Stomach (tissue), 4 donors: ENCODE measurements at regions not wholly inside any gene's neighbourhood (a gene's known extent, or its start where the extent isn't known, plus 50 kb on each side); places are given as distances from the start of the nearest gene placed in this dataset.

ENCODE experiments used
- POLR2A ChIP-seq, 4 donors: fragments of 450-650 bp; IDR thresholded peaks; one replicate each; pipeline ENCODE4 v1.6.1; 2016; ENCODE audit warnings: antibody characterized with exemption in 4 of 4, control low read depth in 2 of 4, mild to moderate bottlenecking in 1 of 4, moderate library complexity in 1 of 4
- POLR2AphosphoS5 ChIP-seq, 3 donors: sonication (generic); formaldehyde crosslinking; IDR thresholded peaks; one replicate each; pipeline ENCODE4 v1.6.1; 2016; ENCODE audit warnings: antibody characterized with exemption in 3 of 3
- TF ChIP-seq, protein P1 (sequence below), 7 experiments: fragments of 450-650 bp in 4 of 7; fragments of 200-600 bp in 3 of 7; sonication (generic) in 3 of 7; IDR thresholded peaks; one replicate each; pipeline ENCODE4 v1.5.1; 2016 to 2019; ENCODE audit warnings: antibody characterized with exemption in 7 of 7, control low read depth in 2 of 7, mild to moderate bottlenecking in 1 of 7

DNA sequence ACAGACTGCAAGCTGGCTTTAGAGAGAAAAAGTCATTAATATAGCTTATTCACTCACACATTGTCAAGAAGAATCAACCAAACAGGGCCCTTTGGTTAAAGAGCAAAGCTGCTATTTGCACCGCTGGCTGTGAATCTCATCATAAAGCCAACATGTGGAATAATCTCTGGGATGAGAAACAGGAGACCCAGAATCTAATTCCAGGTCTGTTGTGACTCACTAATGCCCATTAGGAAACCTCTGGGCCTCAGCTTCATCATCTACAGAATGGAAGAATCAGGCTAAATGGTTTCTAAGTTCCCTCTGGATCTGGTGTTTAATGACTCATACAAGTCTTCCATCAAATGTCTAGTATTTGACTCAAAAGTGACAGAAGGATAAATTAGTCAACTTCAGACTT is 591.7 kb upstream of the DDX18 start:
- TF ChIP-seq POLR2A (IDR thresholded peaks at IDR 0.05), result no peak
- TF ChIP-seq, protein P1, sequence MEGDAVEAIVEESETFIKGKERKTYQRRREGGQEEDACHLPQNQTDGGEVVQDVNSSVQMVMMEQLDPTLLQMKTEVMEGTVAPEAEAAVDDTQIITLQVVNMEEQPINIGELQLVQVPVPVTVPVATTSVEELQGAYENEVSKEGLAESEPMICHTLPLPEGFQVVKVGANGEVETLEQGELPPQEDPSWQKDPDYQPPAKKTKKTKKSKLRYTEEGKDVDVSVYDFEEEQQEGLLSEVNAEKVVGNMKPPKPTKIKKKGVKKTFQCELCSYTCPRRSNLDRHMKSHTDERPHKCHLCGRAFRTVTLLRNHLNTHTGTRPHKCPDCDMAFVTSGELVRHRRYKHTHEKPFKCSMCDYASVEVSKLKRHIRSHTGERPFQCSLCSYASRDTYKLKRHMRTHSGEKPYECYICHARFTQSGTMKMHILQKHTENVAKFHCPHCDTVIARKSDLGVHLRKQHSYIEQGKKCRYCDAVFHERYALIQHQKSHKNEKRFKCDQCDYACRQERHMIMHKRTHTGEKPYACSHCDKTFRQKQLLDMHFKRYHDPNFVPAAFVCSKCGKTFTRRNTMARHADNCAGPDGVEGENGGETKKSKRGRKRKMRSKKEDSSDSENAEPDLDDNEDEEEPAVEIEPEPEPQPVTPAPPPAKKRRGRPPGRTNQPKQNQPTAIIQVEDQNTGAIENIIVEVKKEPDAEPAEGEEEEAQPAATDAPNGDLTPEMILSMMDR (IDR thresholded peaks at IDR 0.05), result no peak
- TF ChIP-seq POLR2AphosphoS5 (IDR thresholded peaks at IDR 0.05), result no peak
